ENCODE measurements at regions not wholly inside any gene's neighbourhood (a gene's known extent, or its start where the extent isn't known, plus 50 kb on each side); places are given as distances from the start of the nearest gene placed in this dataset.

GRCh38 chr14:54169254-54169924 is 212.8 kb upstream of the BMP4 start:
- Mint-ChIP-seq H3K27ac (no peak overlapping the region), H3K27me3 (ENCODE audit: low read depth in 2 of 2) (peaks cover 2 to 14% of the 10 kb centered on the region in 2 donors)
- WGBS (ENCODE audit: insufficient coverage) = 33% methylated on average over 4 of the region's 4 CpGs

GRCh38 chr14:54170301-54170700 is 213.7 kb upstream of the BMP4 start:
- Histone ChIP-seq H3K9me3 (ENCODE audit: control insufficient read depth, insufficient read depth, low read length) (no peaks in the 10 kb centered on the region), H3K27me3 (ENCODE audit: control insufficient read depth, insufficient read depth, low read length) (no peaks in the 10 kb centered on the region), H3K4me1 (ENCODE audit: control insufficient read depth, insufficient read depth, low read length) (no peaks in the 10 kb centered on the region), H3K4me3 (ENCODE audit: low read length) (no peak overlapping the region), H3K36me3 (ENCODE audit: control insufficient read depth, insufficient read depth, low read length) (no peaks in the 10 kb centered on the region), H3K27ac (ENCODE audit: low read length) (no peak overlapping the region)
- DNase-seq (no peak), ATAC-seq (no peak)
- Mint-ChIP-seq H3K27me3 (ENCODE audit: low read depth in 2 of 2) (peaks cover 4 to 16% of the 10 kb centered on the region in 2 donors), H3K36me3 (no peaks in the 10 kb centered on the region), H3K4me1 (no peaks in the 10 kb centered on the region), H3K27ac (no peak overlapping the region), H3K9me3 (no peaks in the 10 kb centered on the region), H3K4me3 (no peak overlapping the region)
- intact Hi-C loops (cut with micrococcal nuclease) = no loop called here
- TF ChIP-seq CTCF (IDR thresholded peaks at IDR 0.05) = no peak

More at GRCh38 chr14:54169254-54169924, 212.8 kb upstream of the BMP4 start:
- Mint-ChIP-seq H3K9me3 (no peaks in the 10 kb centered on the region), H3K4me3 (no peak overlapping the region), H3K4me1 (no peaks in the 10 kb centered on the region), H3K36me3 (no peaks in the 10 kb centered on the region)
- Histone ChIP-seq H3K4me3 (ENCODE audit: low read length) (no peak overlapping the region), H3K9me3 (ENCODE audit: control insufficient read depth, insufficient read depth, low read length) (no peaks in the 10 kb centered on the region), H3K27me3 (ENCODE audit: control insufficient read depth, insufficient read depth, low read length) (no peaks in the 10 kb centered on the region), H3K4me1 (ENCODE audit: control insufficient read depth, insufficient read depth, low read length) (no peaks in the 10 kb centered on the region), H3K36me3 (ENCODE audit: control insufficient read depth, insufficient read depth, low read length) (no peaks in the 10 kb centered on the region), H3K27ac (ENCODE audit: low read length) (no peak overlapping the region)
- DNase-seq (no peak), ATAC-seq (no peak)
- intact Hi-C loops (cut with micrococcal nuclease) = no loop called here
- no peak for TF ChIP-seq CTCF (IDR thresholded peaks at IDR 0.05)

- Mint-ChIP-seq H3K27me3 (ENCODE audit: low read depth in 2 of 2) (peaks cover 6 to 27% of the 10 kb centered on the region in 2 donors), H3K27ac (no peak overlapping the region)
Observed at GRCh38 chr14:54172114-54172513, 215.5 kb upstream of the BMP4 start.

More at GRCh38 chr14:54172114-54172513, 215.5 kb upstream of the BMP4 start:
- no peaks in the 10 kb centered on the region for H3K9me3 ChIP-seq (ENCODE audit: control insufficient read depth, insufficient read depth, low read length)
- no peak overlapping the region for H3K27ac ChIP-seq (ENCODE audit: low read length)
- Mint-ChIP-seq H3K36me3 (no peaks in the 10 kb centered on the region), H3K4me3 (no peak overlapping the region), H3K9me3 (no peaks in the 10 kb centered on the region), H3K4me1 (no peaks in the 10 kb centered on the region)
- intact Hi-C loops (cut with micrococcal nuclease) = no loop called here
- H3K4me3 ChIP-seq (ENCODE audit: low read length) = no peak overlapping the region
- H3K36me3 ChIP-seq (ENCODE audit: control insufficient read depth, insufficient read depth, low read length) = no peaks in the 10 kb centered on the region
- 41% methylated on average over 2 of the region's 3 CpGs for WGBS (ENCODE audit: insufficient coverage)
- no peaks in the 10 kb centered on the region for H3K27me3 ChIP-seq (ENCODE audit: control insufficient read depth, insufficient read depth, low read length)
- H3K4me1 ChIP-seq (ENCODE audit: control insufficient read depth, insufficient read depth, low read length) = no peaks in the 10 kb centered on the region
- no peak for ATAC-seq
- DNase-seq = no peak
- no peak for TF ChIP-seq CTCF (IDR thresholded peaks at IDR 0.05)
